Neural cell (in vitro differentiated cells): ENCODE measurements at regions not wholly inside any gene's neighbourhood (a gene's known extent, or its start where the extent isn't known, plus 50 kb on each side); places are given as distances from the start of the nearest gene placed in this dataset.

Experiments
- SMC3 ChIP-seq: fragments of 450-650 bp; conservative IDR thresholded peaks from 2 replicates; pipeline ENCODE4 v1.6.1; 2014; ENCODE audit warnings: antibody characterized with exemption, mild to moderate bottlenecking, moderate library complexity; ENCODE audit not compliant: poor library complexity
- TF ChIP-seq, protein P1 (sequence below): fragments of 450-650 bp; IDR thresholded peaks from 2 replicates; pipeline ENCODE4 v1.5.1; 2014; ENCODE audit warnings: antibody characterized with exemption, mild to moderate bottlenecking, moderate library complexity; ENCODE audit not compliant: poor library complexity, severe bottlenecking

- TF ChIP-seq, protein P1, sequence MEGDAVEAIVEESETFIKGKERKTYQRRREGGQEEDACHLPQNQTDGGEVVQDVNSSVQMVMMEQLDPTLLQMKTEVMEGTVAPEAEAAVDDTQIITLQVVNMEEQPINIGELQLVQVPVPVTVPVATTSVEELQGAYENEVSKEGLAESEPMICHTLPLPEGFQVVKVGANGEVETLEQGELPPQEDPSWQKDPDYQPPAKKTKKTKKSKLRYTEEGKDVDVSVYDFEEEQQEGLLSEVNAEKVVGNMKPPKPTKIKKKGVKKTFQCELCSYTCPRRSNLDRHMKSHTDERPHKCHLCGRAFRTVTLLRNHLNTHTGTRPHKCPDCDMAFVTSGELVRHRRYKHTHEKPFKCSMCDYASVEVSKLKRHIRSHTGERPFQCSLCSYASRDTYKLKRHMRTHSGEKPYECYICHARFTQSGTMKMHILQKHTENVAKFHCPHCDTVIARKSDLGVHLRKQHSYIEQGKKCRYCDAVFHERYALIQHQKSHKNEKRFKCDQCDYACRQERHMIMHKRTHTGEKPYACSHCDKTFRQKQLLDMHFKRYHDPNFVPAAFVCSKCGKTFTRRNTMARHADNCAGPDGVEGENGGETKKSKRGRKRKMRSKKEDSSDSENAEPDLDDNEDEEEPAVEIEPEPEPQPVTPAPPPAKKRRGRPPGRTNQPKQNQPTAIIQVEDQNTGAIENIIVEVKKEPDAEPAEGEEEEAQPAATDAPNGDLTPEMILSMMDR, result peak; percentile 41
- TF ChIP-seq SMC3, result peak; percentile 40
Measured at GRCh38 chr4:151604238-151604637, 156.6 kb downstream of the GATB start.
